GM10266 (cell line): ENCODE measurements at regions not wholly inside any gene's neighbourhood (a gene's known extent, or its start where the extent isn't known, plus 50 kb on each side); places are given as distances from the start of the nearest gene placed in this dataset.

ENCODE experiments used
- DNase-seq: peaks from one replicate; pipeline ENCODE4 v3.0.0; 2012; ENCODE audit errors: extremely low spot score
- TF ChIP-seq, protein P1 (sequence below): IDR thresholded peaks from 2 replicates; pipeline ENCODE4 v1.5.1; 2012; ENCODE audit warnings: mild to moderate bottlenecking, low read depth; ENCODE audit not compliant: control insufficient read depth, insufficient read depth; ENCODE audit errors: missing control alignments

DNA sequence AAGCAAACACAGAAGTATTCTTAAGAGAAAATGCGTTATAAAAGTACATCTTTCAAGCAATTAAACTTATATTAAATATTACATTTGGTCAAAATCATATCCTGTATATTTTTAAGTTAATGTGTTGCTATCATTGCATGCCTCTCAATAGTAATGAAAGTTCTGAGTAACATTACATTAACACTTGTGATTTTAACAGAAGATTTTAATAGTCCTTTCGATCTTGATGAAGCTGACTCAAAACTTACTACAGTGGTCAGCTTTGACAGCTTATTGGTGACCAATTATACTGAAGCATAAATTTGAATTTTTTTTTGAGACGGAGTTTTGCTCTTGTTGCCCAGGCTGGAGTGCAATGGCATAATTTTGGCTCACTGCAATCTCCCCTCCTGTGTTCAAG, 303.3 kb downstream of the GALR1 start:
- DNase-seq = no peak
- TF ChIP-seq, protein P1, sequence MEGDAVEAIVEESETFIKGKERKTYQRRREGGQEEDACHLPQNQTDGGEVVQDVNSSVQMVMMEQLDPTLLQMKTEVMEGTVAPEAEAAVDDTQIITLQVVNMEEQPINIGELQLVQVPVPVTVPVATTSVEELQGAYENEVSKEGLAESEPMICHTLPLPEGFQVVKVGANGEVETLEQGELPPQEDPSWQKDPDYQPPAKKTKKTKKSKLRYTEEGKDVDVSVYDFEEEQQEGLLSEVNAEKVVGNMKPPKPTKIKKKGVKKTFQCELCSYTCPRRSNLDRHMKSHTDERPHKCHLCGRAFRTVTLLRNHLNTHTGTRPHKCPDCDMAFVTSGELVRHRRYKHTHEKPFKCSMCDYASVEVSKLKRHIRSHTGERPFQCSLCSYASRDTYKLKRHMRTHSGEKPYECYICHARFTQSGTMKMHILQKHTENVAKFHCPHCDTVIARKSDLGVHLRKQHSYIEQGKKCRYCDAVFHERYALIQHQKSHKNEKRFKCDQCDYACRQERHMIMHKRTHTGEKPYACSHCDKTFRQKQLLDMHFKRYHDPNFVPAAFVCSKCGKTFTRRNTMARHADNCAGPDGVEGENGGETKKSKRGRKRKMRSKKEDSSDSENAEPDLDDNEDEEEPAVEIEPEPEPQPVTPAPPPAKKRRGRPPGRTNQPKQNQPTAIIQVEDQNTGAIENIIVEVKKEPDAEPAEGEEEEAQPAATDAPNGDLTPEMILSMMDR = no peak

DNA sequence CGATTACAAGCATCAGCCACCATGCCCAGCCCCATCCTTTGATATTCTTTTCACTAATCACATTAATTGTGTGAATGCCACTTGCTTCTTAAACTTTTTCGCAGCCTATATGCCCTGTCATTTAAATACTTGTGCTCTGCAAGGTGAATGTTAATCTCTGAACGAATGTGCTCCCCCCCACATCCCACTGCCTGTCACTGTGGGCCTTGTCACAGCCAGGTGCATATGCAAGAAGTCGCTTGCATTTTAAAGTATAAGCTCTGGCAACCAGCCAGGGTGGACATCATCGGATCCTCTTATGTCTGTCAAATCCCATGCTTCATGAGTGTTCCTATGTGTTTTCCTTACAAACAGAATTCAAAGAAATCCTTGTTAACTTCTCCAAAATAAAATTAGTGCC, 304.4 kb downstream of the GALR1 start:
- no peak for DNase-seq
- TF ChIP-seq, protein P1 = no peak

DNA sequence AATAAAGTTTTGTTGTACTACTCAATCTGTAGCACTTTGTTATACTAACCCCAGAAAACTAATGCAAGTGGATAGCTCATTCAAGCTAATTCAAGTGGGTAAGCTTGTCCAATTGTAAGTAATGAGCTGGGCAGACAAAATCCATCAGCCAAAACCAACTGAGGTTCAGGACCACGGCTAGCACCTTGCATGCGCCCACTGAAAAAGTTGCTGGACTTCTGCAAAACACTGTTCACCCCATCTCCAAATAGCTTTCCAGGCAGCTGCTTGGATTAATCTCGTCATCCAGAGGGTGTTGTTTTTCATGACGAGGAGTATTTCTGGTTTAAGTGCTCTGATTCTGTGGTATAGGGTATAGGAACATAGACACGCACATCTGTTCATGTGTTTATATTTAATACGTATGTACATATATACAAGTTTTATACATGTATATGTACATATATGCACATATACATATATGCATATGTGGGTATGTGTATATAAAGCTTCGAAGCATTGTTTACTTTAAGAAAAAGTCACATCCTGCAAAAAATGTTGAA, 307.5 kb downstream of the GALR1 start:
- TF ChIP-seq, protein P1 = no peak
- DNase-seq = no peak

DNA sequence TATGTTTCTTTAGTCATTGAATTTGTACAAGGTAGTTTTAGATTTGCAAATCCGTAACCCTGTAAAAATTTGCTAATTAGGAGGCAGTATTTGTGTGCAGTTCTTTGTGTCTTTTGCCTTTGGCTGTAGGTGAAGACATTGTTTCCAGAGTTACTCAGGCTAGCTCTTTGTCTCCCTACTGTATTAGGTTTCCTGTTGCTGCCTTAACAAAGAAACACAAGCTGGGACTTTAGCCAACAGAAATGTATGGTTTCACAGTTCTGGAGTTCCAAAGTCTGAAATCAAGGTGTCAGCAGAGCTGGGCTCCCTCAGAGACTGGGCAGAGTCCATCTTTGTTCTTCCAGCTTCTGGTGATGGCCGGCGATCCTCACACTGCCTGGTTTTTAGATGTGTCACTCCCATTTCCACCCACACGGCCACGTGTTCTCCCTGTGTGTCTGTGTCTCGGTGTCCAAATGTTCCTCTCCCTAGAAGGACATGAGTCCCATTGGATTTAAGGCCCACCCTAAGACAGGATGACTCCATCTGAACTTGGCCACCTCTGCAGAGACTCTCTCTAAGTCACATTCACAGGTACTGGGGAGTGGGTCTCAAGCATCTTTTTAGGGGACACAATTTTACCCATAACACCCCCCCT, 309.7 kb downstream of the GALR1 start:
- TF ChIP-seq, protein P1 = no peak
- DNase-seq = no peak

DNA sequence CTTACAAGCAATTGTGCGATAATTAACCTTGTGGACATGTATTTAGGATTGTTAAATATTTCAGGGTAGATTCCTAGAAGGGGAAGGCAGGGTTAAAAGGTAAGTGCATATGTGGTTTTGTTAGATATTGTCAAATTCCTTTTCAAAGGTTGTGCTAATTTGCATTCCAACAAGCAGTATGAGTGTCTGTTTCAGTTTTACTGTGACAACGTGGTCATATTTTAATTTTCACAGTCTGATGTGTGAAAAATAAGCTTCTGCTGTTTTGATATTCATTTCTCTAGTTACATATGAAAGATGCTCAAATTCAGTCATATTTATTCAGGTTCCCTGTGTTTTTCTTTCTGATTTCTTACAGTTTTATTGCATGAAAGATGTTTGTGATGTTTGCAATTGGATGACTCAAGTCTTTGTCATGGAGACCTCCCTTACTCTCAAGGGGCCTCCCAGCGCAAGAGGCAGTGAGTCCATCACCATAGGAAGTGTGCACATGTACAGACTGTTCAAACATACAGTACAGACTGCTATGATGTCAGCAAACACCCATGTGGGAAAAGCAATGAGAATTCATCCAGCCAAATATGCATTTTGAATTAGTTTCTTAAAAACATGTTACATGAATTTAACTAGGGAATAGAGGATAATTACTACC, 310.8 kb downstream of the GALR1 start:
- no peak for DNase-seq
- TF ChIP-seq, protein P1 = no peak

DNA sequence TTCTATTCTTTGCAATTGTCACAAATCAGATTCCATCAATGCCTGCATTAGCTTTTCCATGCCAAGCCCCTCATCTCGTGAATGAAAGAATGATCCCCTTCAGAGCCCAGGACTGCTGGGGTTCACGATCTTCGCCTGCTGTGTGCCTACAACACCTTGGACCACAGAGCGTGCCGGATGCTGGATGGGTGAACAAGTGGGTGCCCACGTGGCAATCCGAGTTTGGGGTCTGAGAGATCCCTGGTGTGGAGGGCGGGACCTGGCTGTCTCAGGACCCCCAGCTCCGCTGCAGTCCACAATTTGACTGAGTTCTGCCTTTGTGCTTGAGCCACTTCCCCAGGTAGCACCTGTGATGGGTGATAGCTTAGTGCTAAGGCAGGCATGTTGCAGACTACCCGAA, 317.0 kb downstream of the GALR1 start:
- TF ChIP-seq, protein P1 = no peak
- DNase-seq = no peak

DNA sequence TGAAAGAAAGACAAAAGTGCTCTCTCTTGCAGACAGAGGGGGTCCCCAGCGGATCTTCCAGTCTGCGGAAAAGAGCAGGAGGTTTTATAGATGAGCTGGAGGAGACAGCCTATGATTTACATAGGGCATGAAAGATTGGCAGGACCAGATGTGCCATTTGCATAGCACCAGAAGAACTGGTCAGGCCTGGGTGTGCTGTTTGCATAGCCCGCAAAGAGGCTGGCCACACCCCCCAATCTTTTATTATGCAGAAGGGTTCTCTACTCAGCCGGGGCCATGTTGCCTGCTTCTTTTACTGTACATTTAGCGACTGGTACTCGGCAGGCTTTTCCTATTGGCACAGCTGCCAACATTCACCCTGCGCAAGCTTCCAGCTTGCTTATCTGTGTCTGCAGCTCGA, 317.6 kb downstream of the GALR1 start:
- TF ChIP-seq, protein P1 = no peak
- DNase-seq = no peak
